Dendritic cell treated with granulocyte-macrophage colony-stimulating factor and Interleukin-4, amounts not matched to agents 40 ng/mL and 50 ng/mL, for 4 days (primary cell): ENCODE measurements at regions not wholly inside any gene's neighbourhood (a gene's known extent, or its start where the extent isn't known, plus 50 kb on each side); places are given as distances from the start of the nearest gene placed in this dataset.
"Not testable (repeated sequence)": the region's sequence is repeated elsewhere in the genome, so short reads cannot be mapped to it uniquely, and the experiment has no call there.

Experiments
- H3K27ac Mint-ChIP-seq: one replicate; pipeline ENCODE4 v1.8.0; 2022; ENCODE audit warnings: mild to moderate bottlenecking, mixed read lengths
- H3K27me3 Mint-ChIP-seq: one replicate; pipeline ENCODE4 v1.8.0; 2022; ENCODE audit warnings: mild to moderate bottlenecking, mixed read lengths
- H3K36me3 Mint-ChIP-seq: one replicate; pipeline ENCODE4 v1.8.0; 2022; ENCODE audit warnings: low read depth, mixed read lengths
- H3K4me1 Mint-ChIP-seq: one replicate; pipeline ENCODE4 v1.8.0; 2022; ENCODE audit warnings: low read depth, mixed read lengths
- H3K4me3 Mint-ChIP-seq: one replicate; pipeline ENCODE4 v1.8.0; 2022; ENCODE audit warnings: mild to moderate bottlenecking, moderate library complexity, mixed read lengths
- H3K9me3 Mint-ChIP-seq: one replicate; pipeline ENCODE4 v1.8.0; 2022; ENCODE audit warnings: mixed read lengths
- intact Hi-C: fragments of 100-400 bp; cut with micrococcal nuclease; formaldehyde crosslinking; loops from one replicate; pipeline ENCODE4 v1.15.0; 2022

DNA sequence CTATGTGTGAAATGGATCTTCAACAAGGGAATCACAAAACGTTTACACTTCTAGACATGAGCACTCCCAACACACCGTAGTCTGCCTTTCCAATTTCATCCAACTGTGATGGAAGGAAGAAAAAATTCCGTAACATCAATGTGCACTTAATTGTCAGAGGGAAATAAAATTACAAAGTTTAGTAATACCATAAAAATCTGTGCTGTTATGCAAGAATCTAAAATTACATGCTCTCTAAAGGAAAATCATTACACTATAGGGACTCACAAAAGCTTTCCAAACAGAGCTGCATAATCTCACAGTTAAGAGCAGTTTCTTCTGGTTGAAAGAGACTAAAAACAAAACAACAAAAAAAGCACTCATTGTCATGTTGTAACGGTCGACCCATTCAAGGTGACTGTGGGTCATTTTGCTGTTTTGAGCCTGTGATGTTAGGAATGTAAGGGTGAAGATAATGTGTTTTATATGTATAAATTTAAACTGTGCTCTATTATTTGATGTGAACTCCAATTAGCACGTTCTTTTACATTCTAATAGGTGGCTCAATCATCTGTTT lies 698.0 kb downstream of the TDRD15 start:
- Mint-ChIP-seq H3K36me3 (no peaks in the 10 kb centered on the region), H3K27me3 (no peaks in the 10 kb centered on the region), H3K27ac (no peak overlapping the region), H3K4me3 (no peak overlapping the region), H3K4me1 (no peaks in the 10 kb centered on the region), H3K9me3 (peaks cover 18% of the 10 kb centered on the region)
- intact Hi-C loops, result no loop called here

DNA sequence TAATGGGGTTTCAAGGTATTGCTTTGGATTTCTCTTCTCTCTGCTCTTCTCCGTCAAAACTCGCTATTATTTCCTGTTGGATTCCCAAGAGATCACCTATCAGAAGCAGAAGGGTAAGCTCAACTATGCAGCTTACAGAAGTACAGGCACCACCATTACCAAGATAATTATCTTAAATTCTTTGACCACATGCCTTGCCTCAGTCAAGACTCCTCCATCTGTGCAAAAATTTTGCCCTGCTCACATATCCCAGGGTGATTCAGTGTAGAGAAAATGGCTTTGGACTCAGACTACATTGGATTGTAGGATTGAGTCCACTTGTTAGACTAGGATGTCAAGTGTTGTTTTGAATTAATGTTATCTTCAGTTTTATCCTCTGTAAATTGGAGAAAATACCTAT lies 698.7 kb downstream of the TDRD15 start:
- Mint-ChIP-seq H3K9me3 (peaks cover 18% of the 10 kb centered on the region), H3K27me3 (no peaks in the 10 kb centered on the region), H3K4me1 (no peaks in the 10 kb centered on the region), H3K36me3 (no peaks in the 10 kb centered on the region), H3K27ac (no peak overlapping the region), H3K4me3 (no peak overlapping the region)
- intact Hi-C loops, result no loop called here

DNA sequence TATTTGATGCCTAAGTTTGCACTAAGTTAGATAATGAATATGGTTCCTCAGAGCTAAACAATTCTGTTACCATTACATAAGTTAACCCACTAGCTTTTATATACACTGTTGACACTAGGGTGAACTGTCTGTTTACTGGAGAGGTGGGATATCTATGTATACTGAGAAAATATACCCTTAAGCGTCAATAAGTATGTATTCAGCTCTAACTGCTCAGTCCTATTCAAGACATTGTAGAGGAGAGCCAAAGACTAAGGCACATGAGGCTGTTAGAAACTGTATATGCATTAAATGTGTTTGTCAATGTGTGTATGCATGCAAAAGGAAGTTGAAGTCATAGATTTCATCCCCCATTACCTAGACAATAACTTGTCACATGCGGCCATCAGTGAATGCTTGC lies 710.0 kb downstream of the TDRD15 start:
- Mint-ChIP-seq H3K27ac (no peak overlapping the region), H3K36me3 (no peaks in the 10 kb centered on the region), H3K27me3 (no peaks in the 10 kb centered on the region), H3K4me3 (no peak overlapping the region), H3K4me1 (no peaks in the 10 kb centered on the region), H3K9me3 (peaks cover 39% of the 10 kb centered on the region)
- intact Hi-C loops, result no loop called here

DNA sequence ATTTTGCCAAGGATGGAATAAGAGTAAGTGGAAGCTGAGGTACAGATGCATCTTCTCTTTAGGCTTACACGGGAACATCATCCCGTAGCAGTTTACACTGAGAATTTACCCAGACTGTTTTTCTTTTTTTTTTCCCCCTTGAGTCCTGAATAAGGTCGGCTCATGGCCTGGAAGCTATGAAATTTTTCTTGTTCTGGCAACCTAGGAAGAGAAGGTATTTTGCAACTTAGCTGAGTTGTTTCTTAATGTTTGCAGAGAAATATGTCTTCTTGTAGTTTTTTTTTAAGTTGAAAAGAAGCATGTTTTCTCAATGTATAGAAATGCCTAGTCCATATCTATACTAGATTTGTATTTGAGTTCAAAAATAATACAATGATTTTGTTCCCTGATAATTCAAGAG lies 712.5 kb downstream of the TDRD15 start:
- Mint-ChIP-seq H3K4me3 (no peak overlapping the region), H3K36me3 (no peaks in the 10 kb centered on the region), H3K27me3 (no peaks in the 10 kb centered on the region), H3K9me3 (peaks cover 31% of the 10 kb centered on the region), H3K4me1 (no peaks in the 10 kb centered on the region), H3K27ac (no peak overlapping the region)
- intact Hi-C loops, result no loop called here

DNA sequence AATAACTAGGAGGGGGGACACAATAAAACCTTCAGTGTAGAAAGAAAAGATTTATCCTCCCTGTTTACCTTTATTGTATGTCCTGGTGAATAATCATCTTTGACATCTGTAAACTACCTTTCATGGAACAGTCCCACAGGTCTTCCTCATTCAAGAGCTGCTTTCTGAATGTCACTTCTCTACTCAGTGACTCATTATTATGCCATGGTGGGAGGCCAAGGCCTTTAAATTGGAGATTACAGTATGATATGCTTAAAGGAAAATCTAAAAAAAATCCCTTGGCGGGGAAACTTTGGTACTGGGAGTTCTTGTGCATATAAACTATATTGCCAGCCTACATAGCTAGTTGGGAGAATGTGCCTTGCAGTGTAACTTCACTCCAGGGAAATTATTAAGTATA lies 713.0 kb downstream of the TDRD15 start:
- Mint-ChIP-seq H3K9me3 (peaks cover 29% of the 10 kb centered on the region), H3K27me3 (no peaks in the 10 kb centered on the region), H3K4me1 (no peaks in the 10 kb centered on the region), H3K36me3 (no peaks in the 10 kb centered on the region), H3K4me3 (no peak overlapping the region), H3K27ac (no peak overlapping the region)
- intact Hi-C loops, result no loop called here

DNA sequence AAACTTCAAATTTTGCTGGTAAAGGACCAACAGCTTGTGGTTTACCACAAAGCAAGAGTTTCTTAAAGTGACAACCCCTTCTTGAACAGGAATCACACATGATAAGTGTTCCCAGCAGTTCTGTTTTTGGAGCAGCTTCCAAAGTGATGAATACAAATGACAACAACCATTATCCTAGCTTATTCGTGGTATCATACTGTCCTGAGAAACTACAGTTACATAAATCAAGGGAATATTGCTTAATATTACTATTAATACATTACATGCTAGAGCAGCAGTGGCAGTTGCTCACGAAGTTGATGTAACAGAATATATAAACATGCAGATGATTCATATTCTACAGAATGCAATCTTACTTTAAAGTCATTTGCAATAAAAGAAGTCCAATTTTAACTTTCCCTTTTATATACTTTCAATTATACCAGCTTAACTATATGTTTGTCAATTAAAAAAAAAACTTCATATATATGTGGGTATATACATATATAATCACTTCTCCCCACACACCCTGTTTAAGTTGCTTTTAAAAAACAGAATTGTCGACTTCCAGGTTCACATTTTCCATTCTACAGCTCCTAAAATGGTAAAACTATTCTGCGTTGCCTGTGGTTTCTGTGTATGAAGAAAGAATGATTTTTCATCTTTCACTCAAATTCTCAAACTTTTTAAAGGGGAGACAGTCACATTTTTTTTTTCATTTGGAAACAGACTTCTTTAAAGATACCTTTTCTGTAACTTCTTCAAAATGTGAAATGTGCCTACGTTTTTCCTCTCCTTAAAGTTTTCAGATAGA lies 713.6 kb downstream of the TDRD15 start:
- no peaks in the 10 kb centered on the region for H3K4me1 Mint-ChIP-seq
- no peak overlapping the region for H3K4me3 Mint-ChIP-seq
- H3K27ac Mint-ChIP-seq, result no peak overlapping the region
- peaks cover 24% of the 10 kb centered on the region for H3K9me3 Mint-ChIP-seq
- no peaks in the 10 kb centered on the region for H3K27me3 Mint-ChIP-seq
- H3K36me3 Mint-ChIP-seq, result no peaks in the 10 kb centered on the region
- intact Hi-C loops, result no loop called here

DNA sequence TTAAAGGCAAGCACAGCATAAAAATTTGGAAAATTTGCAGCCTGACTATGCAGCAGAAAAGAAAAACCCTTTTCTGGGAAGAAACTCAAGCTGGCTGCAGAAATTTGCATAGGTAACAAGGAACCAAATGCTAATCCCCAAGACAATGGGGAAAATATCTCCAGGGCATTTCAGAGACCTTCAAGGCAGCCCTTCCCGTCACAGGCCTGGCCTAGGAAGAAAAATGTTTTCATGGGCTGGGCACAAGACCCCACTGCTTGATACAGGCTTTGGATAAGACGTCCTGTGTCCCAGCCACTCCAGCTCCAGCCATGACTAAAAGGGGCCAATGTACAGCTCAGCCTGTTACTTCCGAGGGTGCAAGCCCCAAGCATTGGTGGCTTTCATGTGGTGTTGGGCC lies 717.6 kb downstream of the TDRD15 start:
- H3K4me1 Mint-ChIP-seq, result no peaks in the 10 kb centered on the region
- no peak overlapping the region for H3K4me3 Mint-ChIP-seq
- no peak overlapping the region for H3K27ac Mint-ChIP-seq
- intact Hi-C loops, result no loop called here
- H3K36me3 Mint-ChIP-seq, result no peaks in the 10 kb centered on the region
- H3K9me3 Mint-ChIP-seq, result peaks cover 24% of the 10 kb centered on the region
- H3K27me3 Mint-ChIP-seq, result no peaks in the 10 kb centered on the region

DNA sequence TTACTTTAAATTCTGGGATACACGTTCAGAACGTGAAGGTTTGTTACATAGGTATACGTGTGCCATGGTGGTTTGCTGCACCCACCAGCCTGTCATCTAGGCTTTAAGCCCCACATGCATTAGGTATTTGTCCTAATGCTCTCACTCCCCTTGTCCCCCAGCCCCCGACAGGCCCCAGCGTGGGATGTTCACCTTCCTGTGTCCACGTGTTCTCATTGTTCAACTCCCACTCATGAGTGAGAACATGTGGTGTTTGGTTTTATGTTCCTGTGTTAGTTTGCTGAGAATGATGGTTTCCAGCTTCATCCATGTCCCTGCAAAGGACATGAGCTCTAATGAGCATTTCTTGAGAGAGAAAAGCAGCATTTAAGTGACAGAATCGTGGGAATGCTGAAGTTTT lies 726.6 kb downstream of the TDRD15 start:
- H3K27me3 Mint-ChIP-seq, H3K4me3 Mint-ChIP-seq, H3K36me3 Mint-ChIP-seq, intact Hi-C loops, H3K27ac Mint-ChIP-seq, H3K9me3 Mint-ChIP-seq, H3K4me1 Mint-ChIP-seq: not testable (repeated sequence)

DNA sequence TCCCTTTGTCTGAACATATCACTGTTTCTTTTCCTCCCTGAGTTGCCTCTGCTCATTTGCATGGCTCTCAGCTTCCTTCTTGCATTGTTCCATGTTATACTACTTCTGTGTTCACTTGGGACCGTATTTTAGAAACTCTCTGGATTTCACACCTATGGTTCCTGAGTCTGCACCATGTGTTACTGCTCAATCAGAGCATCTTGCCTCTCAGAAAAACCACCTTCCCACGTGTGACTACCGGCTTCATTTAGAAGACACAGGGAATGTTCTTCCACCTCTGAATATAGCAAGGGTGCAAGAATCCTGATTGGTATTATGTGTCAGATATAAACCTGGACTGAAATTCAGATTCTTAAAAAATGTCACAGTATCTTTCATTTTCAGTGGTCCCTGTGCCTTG lies 731.2 kb downstream of the TDRD15 start:
- no peak overlapping the region for H3K4me3 Mint-ChIP-seq
- H3K9me3 Mint-ChIP-seq, result peaks cover 23% of the 10 kb centered on the region
- intact Hi-C loops, result no loop called here

DNA sequence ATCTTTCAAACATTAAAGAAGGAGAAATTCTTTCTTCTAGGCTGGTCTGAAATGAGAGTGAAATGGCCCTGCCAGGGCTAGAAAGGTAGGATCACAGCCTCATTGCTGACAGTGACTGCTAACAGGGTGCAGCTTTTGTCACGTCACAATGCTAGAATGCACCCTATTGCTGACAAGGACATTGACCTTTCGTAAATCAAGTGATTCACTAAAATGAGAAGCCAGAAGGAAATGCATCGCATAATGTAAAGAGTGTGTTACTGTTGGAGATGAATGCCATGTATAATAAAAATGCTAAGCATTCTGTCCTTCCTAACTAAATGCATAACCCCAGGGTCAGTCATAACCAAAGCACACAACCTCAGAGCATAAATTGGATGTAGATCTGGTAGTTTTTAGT lies 732.9 kb downstream of the TDRD15 start:
- intact Hi-C loops, result no loop called here
- peaks cover 13% of the 10 kb centered on the region for H3K9me3 Mint-ChIP-seq
- no peak overlapping the region for H3K27ac Mint-ChIP-seq
- H3K27me3 Mint-ChIP-seq, result no peaks in the 10 kb centered on the region
- no peaks in the 10 kb centered on the region for H3K4me1 Mint-ChIP-seq
- no peaks in the 10 kb centered on the region for H3K36me3 Mint-ChIP-seq
- no peak overlapping the region for H3K4me3 Mint-ChIP-seq

More for the DNA sequence above, 731.2 kb downstream of the TDRD15 start:
- H3K27me3 Mint-ChIP-seq, result no peaks in the 10 kb centered on the region
- H3K4me1 Mint-ChIP-seq, result no peaks in the 10 kb centered on the region
- H3K36me3 Mint-ChIP-seq, result no peaks in the 10 kb centered on the region
- no peak overlapping the region for H3K27ac Mint-ChIP-seq

DNA sequence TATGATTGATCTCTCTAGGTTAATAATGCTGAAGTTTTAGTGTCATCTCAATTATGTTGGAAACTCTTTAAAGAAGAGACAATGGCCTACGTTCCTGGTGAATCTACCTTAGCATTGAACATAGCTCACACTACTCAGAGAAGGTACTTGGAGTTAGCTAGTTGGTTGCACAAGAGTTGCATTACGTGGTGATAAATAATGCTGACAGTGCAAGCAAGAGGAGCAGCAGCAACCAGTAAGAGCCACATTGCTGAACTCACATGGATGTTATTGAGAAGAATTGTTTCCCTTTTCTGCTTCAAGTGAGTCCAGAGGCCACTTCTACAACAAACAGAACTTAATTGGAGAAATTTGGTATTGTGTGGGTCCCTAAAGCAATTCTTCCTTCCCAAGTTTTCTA lies 737.1 kb downstream of the TDRD15 start:
- Mint-ChIP-seq H3K4me3 (no peak overlapping the region), H3K27me3 (no peaks in the 10 kb centered on the region), H3K36me3 (no peaks in the 10 kb centered on the region), H3K4me1 (no peaks in the 10 kb centered on the region), H3K9me3 (peaks cover 29% of the 10 kb centered on the region), H3K27ac (no peak overlapping the region)
- intact Hi-C loops, result no loop called here

DNA sequence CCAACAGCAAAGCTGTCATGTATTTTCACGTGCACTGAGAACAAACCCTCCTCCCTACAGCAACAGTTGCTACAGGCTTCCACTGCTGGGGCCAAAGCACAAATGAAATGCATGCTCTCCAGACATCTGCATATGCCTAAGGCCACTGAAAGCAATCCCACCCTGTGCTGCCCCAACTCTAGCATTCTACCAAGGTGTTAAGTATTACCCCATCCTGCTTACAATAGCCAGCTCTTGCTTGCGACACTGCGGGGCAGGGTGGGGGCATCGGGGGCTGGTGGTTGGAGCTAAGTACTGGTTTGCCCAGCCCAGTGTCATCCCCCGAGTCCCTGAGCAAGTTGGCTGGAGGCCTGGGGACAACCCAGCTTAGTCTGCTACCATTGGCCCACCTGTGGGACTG lies 742.5 kb downstream of the TDRD15 start:
- Mint-ChIP-seq H3K4me1 (no peaks in the 10 kb centered on the region), H3K27ac (no peak overlapping the region), H3K4me3 (no peak overlapping the region), H3K27me3 (no peaks in the 10 kb centered on the region), H3K36me3 (no peaks in the 10 kb centered on the region), H3K9me3 (peaks cover 18% of the 10 kb centered on the region)
- intact Hi-C loops, result no loop called here

DNA sequence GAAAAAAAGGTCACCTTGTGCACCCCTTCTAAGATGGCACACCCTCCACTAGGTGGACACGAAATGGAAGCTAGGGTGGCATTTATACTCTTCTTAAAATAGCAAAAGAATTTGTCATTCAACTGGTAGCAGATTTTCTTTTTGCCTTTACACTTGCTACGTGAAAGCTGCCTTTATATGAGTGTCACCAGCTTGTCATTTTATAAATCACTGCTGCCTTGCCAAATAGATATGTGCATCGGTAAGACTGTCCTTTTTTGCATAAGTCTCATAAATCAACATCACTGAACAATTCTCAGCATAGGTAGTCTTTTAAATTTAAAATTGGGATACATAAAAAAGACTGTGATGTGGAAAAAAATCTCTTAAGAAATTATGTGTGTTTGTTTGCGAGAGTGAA lies 764.1 kb downstream of the TDRD15 start:
- H3K4me1 Mint-ChIP-seq, result no peaks in the 10 kb centered on the region
- peaks cover 29% of the 10 kb centered on the region for H3K9me3 Mint-ChIP-seq
- H3K27ac Mint-ChIP-seq, result no peak overlapping the region
- H3K36me3 Mint-ChIP-seq, result no peaks in the 10 kb centered on the region
- intact Hi-C loops, result no loop called here
- H3K27me3 Mint-ChIP-seq, result no peaks in the 10 kb centered on the region
- H3K4me3 Mint-ChIP-seq, result no peak overlapping the region

DNA sequence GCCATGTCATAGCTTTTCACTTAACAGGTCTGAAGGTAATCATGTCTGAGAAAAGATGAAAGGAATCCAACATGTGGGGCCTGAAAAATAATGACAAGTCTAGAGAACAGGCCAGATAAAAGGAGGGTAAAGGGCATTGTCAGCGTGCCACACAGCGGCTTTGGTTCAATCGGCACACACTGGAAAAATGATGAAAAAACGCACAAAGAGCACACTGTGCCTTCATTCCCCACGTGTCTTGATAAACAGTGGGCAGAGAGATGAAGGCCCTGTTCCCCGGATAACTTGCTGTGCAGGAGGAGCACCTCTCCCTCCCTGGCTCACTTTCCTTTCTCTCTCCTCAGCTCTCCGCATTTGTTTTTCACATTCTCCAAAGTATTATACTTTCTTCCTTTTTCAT lies 766.3 kb downstream of the TDRD15 start:
- no peaks in the 10 kb centered on the region for H3K27me3 Mint-ChIP-seq
- H3K9me3 Mint-ChIP-seq, result peaks cover 22% of the 10 kb centered on the region
- no peak overlapping the region for H3K27ac Mint-ChIP-seq
- no peak overlapping the region for H3K4me3 Mint-ChIP-seq
- no peaks in the 10 kb centered on the region for H3K4me1 Mint-ChIP-seq
- H3K36me3 Mint-ChIP-seq, result no peaks in the 10 kb centered on the region
- intact Hi-C loops, result no loop called here

DNA sequence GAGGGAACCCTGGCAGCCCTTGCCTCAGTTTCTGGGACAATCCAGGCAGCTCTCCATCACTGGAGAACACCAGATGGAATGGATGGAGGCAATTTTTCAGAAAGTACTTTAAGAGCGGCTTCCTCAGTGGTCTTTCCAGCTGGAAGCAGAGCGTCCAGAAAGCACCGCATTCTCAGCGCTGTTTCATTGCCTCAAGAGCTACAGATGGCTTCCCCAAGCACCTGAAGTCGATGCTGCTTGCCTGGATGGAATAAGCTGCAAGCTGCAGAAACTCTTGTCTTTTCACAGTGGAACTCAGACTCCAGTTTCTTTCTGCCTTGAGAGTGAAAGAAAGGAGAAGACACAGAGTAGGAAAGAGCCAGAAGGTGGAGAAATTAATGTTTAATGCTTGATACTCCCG lies 766.9 kb downstream of the TDRD15 start:
- Mint-ChIP-seq H3K4me1 (no peaks in the 10 kb centered on the region), H3K27ac (no peak overlapping the region), H3K36me3 (no peaks in the 10 kb centered on the region), H3K4me3 (no peak overlapping the region), H3K9me3 (peaks cover 16% of the 10 kb centered on the region), H3K27me3 (no peaks in the 10 kb centered on the region)
- intact Hi-C loops, result no loop called here
